ENCODE measurements at regions not wholly inside any gene's neighbourhood (a gene's known extent, or its start where the extent isn't known, plus 50 kb on each side); places are given as distances from the start of the nearest gene placed in this dataset.

- Mint-ChIP-seq H3K9me3 (peaks cover 33% of the 10 kb centered on the region), H3K27me3 (ENCODE audit: insufficient read depth) (peaks cover 2% of the 10 kb centered on the region; the same call in 1 of the 2 replicates), H3K36me3 (ENCODE audit: low read depth) (no peaks in the 10 kb centered on the region; the same call in 1 of the 2 replicates), H3K27ac (no peak overlapping the region), H3K4me1 (ENCODE audit: low read depth) (no peaks in the 10 kb centered on the region), H3K4me3 (no peak overlapping the region)
- no peak for DNase-seq
- no peak for TF ChIP-seq CTCF (IDR thresholded peaks at IDR 0.05)
These were observed 199.1 kb downstream of the UBE3A start for GRCh38 chr15:25239471-25240345.

- H3K9me3 Mint-ChIP-seq, result peaks cover 32% of the 10 kb centered on the region
- H3K4me1 Mint-ChIP-seq (ENCODE audit: low read depth), result no peaks in the 10 kb centered on the region
- no peak for TF ChIP-seq CTCF (IDR thresholded peaks at IDR 0.05)
- no peaks in the 10 kb centered on the region; the same call in 1 of the 2 replicates for H3K36me3 Mint-ChIP-seq (ENCODE audit: low read depth)
- H3K27ac Mint-ChIP-seq, result no peak overlapping the region
- no peak for DNase-seq
- no peak overlapping the region for H3K4me3 Mint-ChIP-seq
- H3K27me3 Mint-ChIP-seq (ENCODE audit: insufficient read depth), result peaks cover 2% of the 10 kb centered on the region; the same call in 1 of the 2 replicates
These were observed 198.3 kb downstream of the UBE3A start for GRCh38 chr15:25240461-25241021.

- Mint-ChIP-seq H3K36me3 (ENCODE audit: low read depth) (no peaks in the 10 kb centered on the region; the same call in 1 of the 2 replicates), H3K27me3 (ENCODE audit: insufficient read depth) (peaks cover 2% of the 10 kb centered on the region; the same call in 1 of the 2 replicates), H3K4me1 (ENCODE audit: low read depth) (no peaks in the 10 kb centered on the region), H3K9me3 (peaks cover 34% of the 10 kb centered on the region), H3K4me3 (no peak overlapping the region), H3K27ac (no peak overlapping the region)
- no peak for TF ChIP-seq CTCF (IDR thresholded peaks at IDR 0.05)
- DNase-seq, result no peak
These were observed 197.5 kb downstream of the UBE3A start for GRCh38 chr15:25241241-25241801.

GRCh38 chr15:25242166-25242879 lies 196.5 kb downstream of the UBE3A start:
- H3K36me3 Mint-ChIP-seq (ENCODE audit: low read depth), result no peaks in the 10 kb centered on the region
- no peak overlapping the region for H3K4me3 Mint-ChIP-seq
- no peaks in the 10 kb centered on the region for H3K4me1 Mint-ChIP-seq (ENCODE audit: low read depth)
- no peak overlapping the region for H3K27ac Mint-ChIP-seq
- peaks cover 34% of the 10 kb centered on the region for H3K9me3 Mint-ChIP-seq
- H3K27me3 Mint-ChIP-seq (ENCODE audit: insufficient read depth), result peaks cover 2% of the 10 kb centered on the region; the same call in 1 of the 2 replicates
- no peak for DNase-seq
- no peak for TF ChIP-seq CTCF (IDR thresholded peaks at IDR 0.05)
